Stimulated activated CD4-positive, alpha-beta T cell treated with anti-CD3 and anti-CD28 coated beads, Interleukin-4, amount 100 ng/mL, for 4 hours (primary cell): ENCODE measurements at regions not wholly inside any gene's neighbourhood (a gene's known extent, or its start where the extent isn't known, plus 50 kb on each side); places are given as distances from the start of the nearest gene placed in this dataset.
A peak's percentile ranks its signal among the peaks of the same experiment; 100 is the strongest.
"Not testable (repeated sequence)": the region's sequence is repeated elsewhere in the genome, so short reads cannot be mapped to it uniquely, and the experiment has no call there.

ENCODE experiments used
- DNase-seq, 2 experiments: peaks; one replicate each; pipeline ENCODE4 v3.0.0-alpha.2; 2020

GRCh38 chr10:11403646-11404045 lies 207.8 kb downstream of the USP6NL start:
- DNase-seq, result not testable (repeated sequence)

- DNase-seq, result peak; percentile 13 to 65
These were observed 208.3 kb downstream of the USP6NL start for GRCh38 chr10:11403116-11403515.

- DNase-seq, result no peak
These were observed 209.1 kb downstream of the USP6NL start for GRCh38 chr10:11402392-11402791.

- DNase-seq, result no peak
These were observed 209.9 kb downstream of the USP6NL start for GRCh38 chr10:11401264-11402235.

DNA sequence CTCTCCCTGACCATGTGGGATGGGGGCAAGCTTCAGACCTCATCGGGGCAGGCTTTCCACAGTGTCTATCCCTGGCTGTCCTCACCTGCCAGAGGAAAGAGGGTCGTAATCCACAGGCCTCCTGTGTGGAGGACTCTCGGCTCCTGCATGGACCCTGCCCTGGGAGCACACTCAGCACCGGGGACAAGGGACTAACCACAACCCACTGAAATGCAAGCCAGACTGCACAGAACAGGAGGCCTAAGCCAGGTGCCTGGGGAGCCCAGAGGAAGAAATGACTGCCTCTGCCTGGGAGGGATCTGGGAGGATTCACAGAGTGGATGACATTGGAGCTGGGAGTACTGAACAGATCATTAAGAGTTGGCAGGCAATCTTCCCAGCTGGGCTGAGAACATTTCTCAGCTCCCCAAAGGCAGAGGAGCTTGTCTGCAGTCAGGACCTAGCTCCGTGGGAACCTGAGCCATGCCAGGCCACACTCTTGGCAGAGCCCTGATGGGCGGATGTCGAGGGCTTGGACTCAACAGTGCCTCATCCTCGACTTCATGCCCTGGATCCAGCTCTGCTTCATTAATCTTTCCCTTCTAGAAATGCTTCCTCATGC lies 213.4 kb downstream of the USP6NL start:
- no peak for DNase-seq

GRCh38 chr10:11397077-11397965 lies 214.1 kb downstream of the USP6NL start:
- DNase-seq, result no peak

DNA sequence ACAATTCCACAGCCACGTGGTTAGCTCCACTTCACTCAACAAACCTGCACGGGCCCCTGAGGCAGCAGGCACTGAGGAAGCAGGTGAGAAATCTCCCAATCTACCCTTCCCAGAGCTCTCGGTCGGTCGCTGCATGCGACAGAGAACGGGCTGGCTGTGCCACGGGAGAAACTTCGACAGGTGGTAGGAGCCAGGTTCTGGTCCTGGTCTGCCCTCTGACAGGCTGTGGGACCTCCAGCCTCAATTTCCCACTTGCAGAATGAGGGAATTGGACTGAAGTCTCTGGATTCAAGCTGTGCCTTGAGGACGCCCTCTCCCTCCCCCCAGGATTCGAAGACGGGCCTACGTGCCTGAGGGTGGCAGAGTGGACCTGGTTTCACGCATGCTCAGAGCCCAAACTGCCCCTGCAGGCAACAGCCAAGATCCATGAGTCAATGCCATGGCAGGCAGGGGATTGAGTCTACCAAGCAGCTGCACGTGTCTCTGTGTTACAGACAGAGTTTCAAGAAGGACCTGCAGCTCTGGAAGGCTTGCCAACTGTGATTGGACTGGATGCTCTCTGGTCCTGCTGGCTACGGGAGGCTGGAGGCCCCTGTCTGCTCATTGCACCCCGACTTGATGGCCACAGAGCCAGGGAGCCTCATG lies 215.0 kb downstream of the USP6NL start:
- no peak for DNase-seq

- DNase-seq, result no peak
These were observed 215.7 kb downstream of the USP6NL start for GRCh38 chr10:11395581-11396310.

DNA sequence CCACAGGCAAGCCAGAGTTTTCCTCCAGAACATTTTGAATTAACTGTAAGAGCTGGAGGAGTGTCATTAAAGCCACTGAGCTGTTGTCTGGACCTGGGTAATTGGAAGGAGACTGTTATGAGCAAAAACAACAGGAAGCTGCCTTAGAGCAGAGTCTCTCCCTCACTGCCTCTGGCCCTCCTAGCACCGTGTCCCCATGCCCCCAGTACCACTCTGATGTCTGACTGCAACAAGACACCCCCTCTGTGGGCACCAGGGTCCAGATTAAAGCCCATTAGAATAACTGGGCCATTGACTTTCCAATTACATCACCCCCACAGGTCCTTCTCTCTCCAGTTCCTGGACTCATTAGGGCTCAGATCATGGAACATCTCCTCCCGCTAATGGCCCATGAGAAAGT lies 216.3 kb downstream of the USP6NL start:
- DNase-seq, result no peak

DNA sequence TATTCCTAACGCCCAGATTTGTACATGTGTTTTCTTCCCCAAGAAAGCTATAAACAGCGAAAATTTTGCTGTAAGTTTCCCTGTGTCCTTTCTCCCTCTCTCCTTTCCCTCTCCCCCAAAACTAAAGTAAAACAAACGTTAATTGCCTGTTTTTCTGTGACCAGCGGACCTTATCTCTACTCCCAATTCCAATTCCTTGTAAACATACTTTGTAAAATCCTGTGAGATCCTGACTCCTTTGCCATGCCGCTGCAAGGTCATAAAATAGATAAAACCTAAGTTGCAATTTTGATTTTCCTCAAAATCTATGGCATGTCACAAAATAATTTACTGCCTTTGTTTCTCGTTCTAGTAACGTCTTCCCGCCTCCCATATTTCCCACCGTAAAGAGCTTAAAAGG lies 217.6 kb downstream of the USP6NL start:
- DNase-seq, result no peak

- no peak for DNase-seq
These were observed 218.7 kb downstream of the USP6NL start for GRCh38 chr10:11392776-11393175.

GRCh38 chr10:11388996-11389395 lies 222.5 kb downstream of the USP6NL start:
- no peak for DNase-seq

DNA sequence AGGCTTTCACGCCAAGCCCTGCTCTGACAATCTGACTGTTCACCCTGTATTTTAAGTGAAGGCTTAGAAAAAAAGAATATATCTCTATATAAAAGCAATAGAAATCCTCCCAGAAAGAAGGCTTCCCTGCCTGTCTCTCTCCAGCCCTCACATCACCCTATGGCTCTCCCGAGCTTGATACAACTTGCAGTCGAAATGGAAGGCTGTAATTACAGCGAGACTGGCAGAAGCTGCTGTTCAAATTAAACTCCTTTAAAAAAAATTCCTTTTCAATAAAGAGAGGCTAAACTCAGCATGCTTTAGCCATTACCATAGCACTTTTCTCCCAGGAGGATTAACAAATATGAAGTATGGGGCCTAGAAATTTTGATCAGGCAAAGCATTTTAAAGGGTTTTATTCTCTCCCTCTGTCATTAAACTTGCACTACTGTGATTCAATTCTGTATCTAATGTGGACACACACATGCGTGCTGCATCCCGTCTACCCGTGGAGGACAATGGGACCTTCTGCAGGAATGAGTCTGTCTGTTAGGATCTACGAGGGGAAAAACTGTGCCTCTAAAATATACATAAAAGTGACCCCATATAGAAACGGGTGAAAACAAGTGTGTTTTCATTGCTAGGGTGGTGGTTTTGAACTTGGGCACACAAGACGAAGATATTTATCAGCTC lies 223.8 kb downstream of the USP6NL start:
- no peak for DNase-seq

- DNase-seq, result no peak
These were observed 224.4 kb downstream of the USP6NL start for GRCh38 chr10:11387044-11387443.
